ENCODE measurements at regions not wholly inside any gene's neighbourhood (a gene's known extent, or its start where the extent isn't known, plus 50 kb on each side); places are given as distances from the start of the nearest gene placed in this dataset.

DNA sequence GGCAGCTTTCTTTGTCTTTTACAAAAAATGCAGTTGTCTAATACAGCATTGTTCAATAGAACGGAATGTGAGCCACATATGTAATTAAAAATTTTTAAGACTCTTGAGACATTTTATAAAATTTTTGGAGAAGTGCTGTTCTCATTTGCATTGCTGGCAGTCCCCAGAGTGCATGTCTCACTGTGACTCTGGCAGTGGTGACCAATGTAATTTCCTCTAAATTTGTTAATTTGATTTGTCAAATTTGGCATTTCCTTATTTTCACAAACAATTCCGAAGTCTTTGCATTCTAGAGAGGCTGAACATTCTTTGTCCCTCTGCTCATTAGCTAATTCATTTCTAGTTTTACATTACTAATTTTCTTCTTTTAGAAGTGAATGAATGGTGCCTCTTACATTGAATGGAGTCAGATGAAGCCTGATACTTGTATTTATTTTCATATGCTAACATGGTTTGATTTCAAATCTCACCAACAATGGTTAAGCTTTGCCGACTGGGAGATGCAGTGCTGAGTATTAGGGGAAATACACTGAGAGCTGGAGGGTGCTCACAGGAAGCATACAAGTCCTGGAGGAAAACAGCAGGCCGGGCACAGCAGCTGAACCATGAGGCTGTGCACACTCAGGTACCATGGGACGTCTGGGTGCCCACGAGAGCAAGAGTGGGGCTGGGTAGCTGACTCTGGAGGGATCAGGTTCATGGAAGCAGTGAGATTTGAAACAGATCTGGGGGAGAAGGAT lies 68.5 kb upstream of the ARMC2 start:
- FAIRE-seq = no peak

DNA sequence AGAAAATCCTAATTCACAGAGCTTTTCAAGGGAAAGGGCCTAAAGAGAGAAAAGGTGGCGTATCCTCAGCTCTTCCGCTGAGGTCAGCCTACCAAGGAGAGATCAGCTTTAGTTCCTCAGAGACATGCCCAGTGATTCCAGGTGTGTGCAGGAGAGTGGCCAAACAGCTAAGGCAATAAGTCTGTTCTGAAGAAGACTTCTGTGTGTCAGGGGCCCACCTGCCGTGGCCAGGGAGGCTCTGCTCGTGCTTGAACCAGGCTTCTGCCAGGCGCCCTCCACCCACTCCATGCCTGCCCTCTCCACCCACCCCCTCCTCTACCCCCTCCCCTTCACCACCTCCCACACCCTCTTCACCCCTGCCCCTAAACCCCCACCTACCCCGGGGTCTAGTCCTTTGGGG lies 67.4 kb upstream of the ARMC2 start:
- FAIRE-seq = no peak

DNA sequence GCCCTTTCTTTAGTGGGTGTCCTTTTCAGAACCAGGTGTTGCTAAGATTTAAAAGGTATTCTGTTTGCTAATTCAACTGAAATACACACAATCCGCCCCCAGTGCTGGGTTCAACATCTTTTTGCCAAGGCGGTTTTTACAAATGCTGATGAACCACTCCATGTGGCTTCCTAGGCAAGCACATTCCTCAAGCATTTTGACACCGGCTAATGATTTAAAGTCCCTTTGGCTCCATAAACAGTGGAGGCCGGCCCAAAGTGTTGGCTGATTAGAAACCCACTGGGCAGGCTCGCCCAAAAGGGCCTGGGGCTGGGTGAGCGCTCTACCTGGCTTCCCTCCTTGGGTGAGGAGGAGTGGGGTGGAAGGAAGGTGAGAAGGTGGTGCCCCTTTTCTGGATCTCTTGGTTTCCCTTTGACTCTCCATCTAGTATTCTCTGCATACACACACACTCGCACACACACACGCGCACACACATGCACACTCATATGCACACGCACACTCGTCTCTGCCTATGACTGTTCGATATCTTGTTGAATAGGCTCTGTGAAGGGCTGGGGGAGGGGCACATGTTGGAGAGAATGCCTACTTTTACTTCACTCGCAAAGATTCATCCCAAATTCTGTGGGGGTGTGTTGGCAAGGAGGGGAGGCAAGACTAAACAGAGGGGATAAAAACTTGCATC lies 66.7 kb upstream of the ARMC2 start:
- FAIRE-seq = no peak

DNA sequence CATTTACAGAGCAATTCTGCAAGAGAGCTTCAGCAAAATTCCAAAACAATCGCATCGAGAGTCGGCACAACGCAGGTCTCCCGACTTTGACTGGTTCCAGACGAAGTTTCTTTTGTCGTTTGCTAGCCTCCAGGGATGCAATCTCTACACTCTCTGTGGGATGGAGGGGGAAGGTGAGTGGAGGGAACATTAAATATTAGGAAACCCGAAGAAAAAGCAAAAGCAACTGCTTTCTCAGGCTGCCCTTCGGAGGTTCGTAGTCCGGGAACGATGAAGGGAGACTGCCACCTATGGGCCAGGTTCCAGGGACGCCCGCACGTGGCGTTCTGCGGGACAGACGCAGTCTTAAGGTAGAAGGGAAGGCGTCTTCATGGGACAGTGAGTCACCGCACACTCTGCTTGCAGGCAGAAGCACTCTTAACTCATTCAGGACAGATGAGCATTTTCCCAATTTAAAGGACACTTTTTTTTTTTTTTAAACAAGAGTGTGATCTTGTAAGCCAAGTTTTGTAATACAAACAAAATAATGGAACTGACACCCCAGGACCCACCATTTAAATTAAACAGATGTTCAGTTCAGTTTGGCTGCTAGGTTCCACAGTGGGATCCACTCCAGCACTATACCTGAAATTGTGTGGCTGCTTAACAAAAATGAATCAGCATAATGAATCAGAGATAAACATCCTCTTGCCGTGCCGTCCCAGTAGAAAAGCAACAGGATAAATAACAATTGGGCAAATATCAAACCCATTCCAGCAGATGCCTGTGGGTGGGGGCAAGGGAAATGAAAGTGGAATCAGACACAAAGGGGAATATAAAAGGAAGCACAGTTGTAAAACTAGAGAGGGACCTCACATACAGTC lies 65.8 kb upstream of the ARMC2 start:
- FAIRE-seq = peak; percentile 40

DNA sequence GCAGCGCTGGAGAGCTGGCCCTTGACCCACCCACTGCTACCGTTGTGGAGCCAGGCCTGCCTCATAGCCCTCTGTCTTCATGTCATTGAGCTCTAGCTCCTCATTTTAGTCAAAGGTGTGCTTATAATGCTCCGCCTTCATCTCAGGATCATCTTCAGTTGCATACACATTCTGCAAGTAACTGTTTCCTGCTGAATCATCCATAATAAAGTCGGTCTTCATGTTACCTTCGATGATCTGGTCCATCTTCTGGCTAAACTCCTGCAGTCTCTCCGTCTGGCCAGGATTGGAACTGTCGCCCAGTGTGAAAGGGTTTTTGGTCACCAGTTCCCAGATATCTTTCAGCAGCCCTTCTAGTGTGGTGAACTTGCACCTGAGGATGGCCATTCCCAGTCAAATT lies 62.6 kb upstream of the ARMC2 start:
- no peak for FAIRE-seq

DNA sequence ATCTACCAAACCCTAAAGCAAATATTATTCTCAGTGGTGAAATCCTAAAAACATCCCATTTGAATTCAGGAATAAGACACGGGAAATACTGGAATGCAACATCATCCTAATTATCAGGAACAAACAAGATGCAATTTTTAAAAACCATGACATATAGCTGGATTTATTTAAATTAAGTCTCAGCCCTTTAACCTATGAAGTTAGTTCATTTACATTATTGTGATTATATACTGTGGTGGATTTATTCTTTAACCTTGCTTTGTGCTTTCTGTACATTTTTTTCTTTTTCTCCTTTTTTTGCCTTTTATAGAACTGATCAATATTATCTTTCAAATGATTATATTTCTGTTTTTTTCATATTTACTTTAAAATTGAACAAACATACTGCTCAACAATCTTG lies 59.8 kb upstream of the ARMC2 start:
- peak; percentile 59 for FAIRE-seq

DNA sequence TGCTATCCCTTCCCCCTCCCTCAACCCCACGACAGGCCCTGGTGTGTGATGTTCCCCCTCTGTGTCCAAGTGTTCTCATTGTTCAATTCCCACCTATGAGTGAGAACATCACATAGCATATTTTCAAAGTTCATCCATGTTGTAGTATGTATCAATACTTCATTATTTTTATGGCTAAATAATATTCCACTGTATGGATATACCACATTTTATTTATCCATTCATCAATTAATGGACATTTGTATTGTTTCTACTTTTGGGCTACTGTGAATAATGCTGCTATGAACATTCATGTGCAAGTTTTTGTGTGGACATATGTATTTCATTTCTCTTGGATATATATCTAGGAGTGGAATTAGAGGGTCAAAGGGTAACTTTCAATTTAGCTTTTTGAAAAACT lies 58.7 kb upstream of the ARMC2 start:
- no peak for FAIRE-seq

DNA sequence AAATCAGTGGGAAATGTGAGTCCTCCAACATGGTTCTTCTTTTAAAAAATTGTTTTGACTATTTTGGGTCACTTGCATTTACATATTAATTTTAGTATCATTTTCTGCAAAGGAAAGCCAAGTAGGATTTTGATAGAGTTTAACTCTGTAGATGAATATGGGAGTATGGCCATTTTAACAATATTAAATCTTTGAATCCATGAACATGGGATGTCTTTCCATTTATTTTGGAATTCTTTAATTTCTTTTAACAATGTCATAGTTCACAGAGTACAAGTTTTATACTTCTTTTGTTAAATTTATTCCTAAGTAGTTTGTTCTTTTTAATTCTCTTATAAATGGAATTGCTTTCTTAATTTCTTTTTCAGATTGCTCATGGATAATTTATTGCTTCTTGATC lies 56.5 kb upstream of the ARMC2 start:
- peak; percentile 23 for FAIRE-seq

DNA sequence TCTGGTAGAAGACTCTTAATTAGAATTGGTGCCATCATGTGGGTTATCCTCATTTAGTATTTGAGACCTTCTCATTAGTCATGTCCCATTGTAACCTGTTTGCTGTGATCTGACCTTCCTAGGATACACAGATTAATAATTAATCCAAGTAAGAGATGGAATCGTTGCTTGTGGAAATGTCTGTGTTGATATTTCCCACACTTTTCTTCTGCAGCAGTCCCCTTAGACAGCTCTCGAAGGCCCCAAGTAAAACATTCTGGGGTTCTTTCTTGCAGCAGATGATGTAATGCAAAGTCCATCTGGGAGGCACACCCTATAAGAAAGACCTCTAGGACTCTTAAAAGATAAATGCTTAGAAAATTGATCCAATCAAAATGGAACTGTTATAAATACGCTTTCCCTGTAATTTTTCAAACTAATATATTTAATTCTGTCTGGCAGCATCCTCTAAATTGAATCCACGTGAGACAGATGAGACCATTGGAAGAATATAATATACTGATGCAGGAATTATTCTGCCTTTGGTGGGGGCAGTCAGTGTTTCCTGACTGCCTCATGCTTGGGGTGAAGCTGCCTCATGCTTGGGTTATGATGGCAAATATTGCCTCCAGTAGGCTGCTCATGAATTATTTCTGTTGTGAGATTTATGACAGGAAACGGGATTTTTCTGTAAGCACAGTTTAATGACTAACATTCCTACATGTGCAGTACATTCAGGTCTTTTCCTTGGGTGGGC lies 54.5 kb upstream of the ARMC2 start:
- no peak for FAIRE-seq

DNA sequence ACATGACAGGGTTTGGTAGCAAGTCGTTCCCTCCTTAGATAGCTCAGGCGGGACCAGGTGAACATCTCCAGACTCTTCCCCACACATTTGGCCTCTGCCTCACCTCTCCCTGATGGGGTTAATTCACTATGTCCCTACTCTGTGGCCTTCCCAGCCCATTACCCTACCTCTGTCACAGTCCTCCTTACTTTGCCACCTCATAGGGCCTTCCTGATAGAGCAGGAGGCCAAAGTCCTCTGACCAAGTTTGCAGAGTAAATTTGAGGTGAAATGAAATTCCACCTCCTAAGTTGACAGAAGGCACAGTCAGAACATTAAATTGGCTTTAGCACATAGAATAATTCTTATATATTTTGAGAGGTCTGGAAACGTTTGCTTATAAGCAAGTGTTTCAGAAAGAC lies 53.1 kb upstream of the ARMC2 start:
- no peak for FAIRE-seq

DNA sequence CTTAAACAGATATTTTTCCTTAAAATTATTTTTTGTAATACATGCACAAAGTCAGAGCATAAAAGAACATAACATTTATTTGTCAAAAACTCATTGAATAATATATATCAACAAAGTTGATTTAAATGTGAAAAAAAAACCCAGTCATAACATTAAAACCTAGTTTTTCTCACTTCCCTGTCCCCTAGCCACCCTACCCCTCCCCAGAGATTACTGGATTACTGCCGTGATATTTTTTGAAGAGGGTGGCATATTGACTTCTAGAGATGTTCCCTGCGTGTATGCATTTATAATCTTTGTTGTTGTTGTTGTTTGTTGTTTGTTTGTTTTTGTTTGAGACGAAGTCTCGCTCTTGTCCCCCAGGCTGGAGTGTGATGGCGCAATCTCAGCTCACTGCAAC lies 52.4 kb upstream of the ARMC2 start:
- FAIRE-seq = no peak

DNA sequence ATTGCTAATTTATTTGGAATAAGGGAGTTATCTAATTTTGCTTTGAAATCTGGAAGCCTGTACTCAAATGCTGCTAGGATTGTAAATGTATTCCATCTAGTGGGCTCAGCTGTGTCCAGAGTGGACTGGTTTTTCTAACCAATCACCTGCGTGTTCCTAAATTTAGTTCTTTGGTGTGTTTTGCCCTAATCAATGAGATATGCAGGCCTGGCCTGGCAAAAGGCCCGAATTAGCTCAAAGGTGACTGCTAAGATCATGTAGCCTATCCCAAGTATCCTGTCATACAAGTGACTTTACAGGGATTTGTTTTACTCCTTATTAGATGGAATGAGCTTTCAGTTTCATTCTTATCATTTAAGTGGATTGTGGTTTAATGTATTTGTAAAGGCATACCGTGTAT lies 51.3 kb upstream of the ARMC2 start:
- FAIRE-seq = no peak

DNA sequence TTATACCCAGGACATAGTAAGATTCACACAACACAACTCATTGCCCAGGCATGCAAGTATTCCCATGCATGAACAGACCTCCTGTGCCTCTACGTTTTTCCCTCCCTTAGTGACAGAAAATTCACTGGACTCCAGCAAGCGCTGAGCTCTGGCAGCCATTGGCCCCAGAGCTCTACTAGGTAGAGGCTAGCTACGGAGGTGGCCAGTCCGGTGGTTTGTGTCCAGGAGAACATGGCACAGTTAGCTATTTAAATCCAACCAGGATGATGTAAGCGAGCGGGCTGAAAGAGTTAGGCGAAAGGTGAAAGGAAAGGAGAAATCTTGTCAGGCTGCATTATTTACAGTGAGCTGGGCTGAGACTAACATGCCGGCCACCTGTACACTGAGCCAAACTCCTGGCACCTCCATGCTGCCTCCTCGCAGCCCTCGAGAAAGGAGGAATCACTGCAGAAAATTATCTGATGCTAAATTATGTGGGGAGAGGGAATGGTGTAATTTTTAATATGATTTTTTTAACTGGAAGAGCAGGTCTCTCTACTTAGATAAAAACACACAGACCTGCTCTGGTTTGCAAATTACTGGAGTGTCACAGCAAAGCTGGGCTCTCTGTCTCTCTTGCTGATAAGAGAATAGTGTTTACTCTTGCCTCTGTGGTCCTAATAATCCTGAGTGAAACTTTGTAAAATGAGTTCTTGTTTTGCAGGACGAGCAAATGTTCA lies 50.1 kb upstream of the ARMC2 start:
- FAIRE-seq = no peak
